ENCODE measurements at regions not wholly inside any gene's neighbourhood (a gene's known extent, or its start where the extent isn't known, plus 50 kb on each side); places are given as distances from the start of the nearest gene placed in this dataset.
"Not testable (repeated sequence)": the region's sequence is repeated elsewhere in the genome, so short reads cannot be mapped to it uniquely, and the experiment has no call there.

DNA sequence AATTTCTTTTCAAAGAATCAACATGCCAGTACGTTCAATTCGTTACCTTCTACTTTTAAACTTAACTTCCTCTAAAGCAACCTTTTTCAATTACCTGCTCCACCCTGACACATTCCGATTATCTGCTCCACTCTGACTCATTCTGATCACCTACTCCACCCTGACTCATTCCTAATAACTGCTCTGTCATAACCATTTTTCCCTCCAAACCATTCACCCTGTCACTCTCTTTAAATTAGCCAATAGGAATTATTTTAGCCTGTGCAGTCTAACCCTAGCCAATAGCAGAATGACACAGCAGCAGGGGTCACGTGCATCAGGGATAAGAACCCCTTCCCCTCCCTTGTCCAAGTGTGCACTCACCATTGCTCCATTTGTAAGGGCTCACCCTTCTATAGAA, 557.4 kb upstream of the EYS start:
- Histone ChIP-seq H2BK12ac (ENCODE audit: low read depth, low read length) (no peak overlapping the region), H3K4me2 (ENCODE audit: insufficient read depth in 1 of 2, low read depth in 2 of 2, low read length in 2 of 2) (no peak overlapping the region), H2BK5ac (ENCODE audit: low read depth, low read length) (no peak overlapping the region), H4K20me1 (replicated peaks in 1 of 2; ENCODE audit: control insufficient read depth in 1 of 2, insufficient read depth in 2 of 2, low read length in 2 of 2) (no peaks in the 10 kb centered on the region), H3K79me2 (ENCODE audit: control insufficient read depth in 1 of 2, insufficient read depth in 2 of 2, low read length in 2 of 2) (no peaks in the 10 kb centered on the region), H2BK15ac (ENCODE audit: low read length) (no peak overlapping the region), H3K4me1 (replicated peaks in 1 of 4; ENCODE audit: control insufficient read depth in 3 of 4, insufficient read depth in 4 of 4, low read length in 3 of 4) (no peaks in the 10 kb centered on the region), H3K27ac (ENCODE audit: low read depth, low read length) (no peak overlapping the region), H3K27me3 (replicated peaks in 1 of 4; ENCODE audit: control insufficient read depth in 3 of 4, extremely low read depth in 1 of 4, insufficient read depth in 3 of 4, low read length in 3 of 4) (no peaks in the 10 kb centered on the region), H4K8ac (ENCODE audit: extremely low read depth, insufficient read depth, low read length) (no peak overlapping the region), H3K9me3 (ENCODE audit: insufficient read depth in 2 of 2, low read depth in 1 of 2, low read length in 1 of 2) (peaks cover 3 to 5% of the 10 kb centered on the region in 2 experiments; a peak in 3 of 4 replicates), H2BK120ac (replicated peaks; ENCODE audit: low read depth, low read length) (no peak overlapping the region), H2AK5ac (ENCODE audit: low read depth, low read length) (no peak overlapping the region), H2BK20ac (ENCODE audit: low read length) (no peak overlapping the region), H3K14ac (ENCODE audit: insufficient read length) (no peak overlapping the region), H3K9ac (replicated peaks in 1 of 4; ENCODE audit: extremely low read depth in 1 of 4, low read depth in 3 of 4, low read length in 3 of 4) (no peak overlapping the region), H4K91ac (replicated peaks; ENCODE audit: insufficient read length, low read length) (no peak overlapping the region), H3K23ac (ENCODE audit: insufficient read length) (no peak overlapping the region), H2AFZ (ENCODE audit: low read length) (no peak overlapping the region), H3K23me2 (ENCODE audit: low read depth, low read length) (no peaks in the 10 kb centered on the region), H4K5ac (ENCODE audit: insufficient read length, low read depth, low read length) (no peak overlapping the region), H3K4ac (replicated peaks; ENCODE audit: insufficient read length, low read depth, low read length) (no peak overlapping the region), H3K4me3 (ENCODE audit: extremely low read depth in 1 of 4, insufficient read depth in 2 of 4, low read depth in 3 of 4, low read length in 4 of 4) (no peak overlapping the region), H3K79me1 (ENCODE audit: low read depth, low read length) (no peaks in the 10 kb centered on the region), H3K56ac (replicated peaks; ENCODE audit: insufficient read length, low read depth, low read length) (no peak overlapping the region), H3K36me3 (ENCODE audit: control insufficient read depth in 2 of 4, insufficient read depth in 4 of 4, low read length in 3 of 4) (no peaks in the 10 kb centered on the region), H3K18ac (ENCODE audit: extremely low read depth, low read length) (no peak overlapping the region)
- FAIRE-seq (no peak), DNase-seq (ENCODE audit: low read depth in 1 of 2, low spot score in 2 of 2) (no peak)
- POLR2A ChIA-PET (ENCODE audit: partially characterized antibody) = no interaction called here
- 96 to 100% methylated on average over 2 to 4 of the region's 4 CpGs for WGBS, 2 experiments (ENCODE audit: extremely low coverage in 1 of 2, insufficient coverage in 1 of 2, insufficient read length in 1 of 2, insufficient replicate concordance in 2 of 2, low coverage in 1 of 2, low lambda C conversion rate in 2 of 2, missing lambda C conversion rate in 1 of 2)
- no peak for TF ChIP-seq ASH2L (IDR thresholded peaks at IDR 0.05; ENCODE audit: low read length)
- CTCF ChIA-PET (ENCODE audit: partially characterized antibody) = interaction anchor here (0.7 kb wide), 1 partner anchor 42 kb away, joined by 3 read pairs; no protein-coding TSS in a partner anchor

DNA sequence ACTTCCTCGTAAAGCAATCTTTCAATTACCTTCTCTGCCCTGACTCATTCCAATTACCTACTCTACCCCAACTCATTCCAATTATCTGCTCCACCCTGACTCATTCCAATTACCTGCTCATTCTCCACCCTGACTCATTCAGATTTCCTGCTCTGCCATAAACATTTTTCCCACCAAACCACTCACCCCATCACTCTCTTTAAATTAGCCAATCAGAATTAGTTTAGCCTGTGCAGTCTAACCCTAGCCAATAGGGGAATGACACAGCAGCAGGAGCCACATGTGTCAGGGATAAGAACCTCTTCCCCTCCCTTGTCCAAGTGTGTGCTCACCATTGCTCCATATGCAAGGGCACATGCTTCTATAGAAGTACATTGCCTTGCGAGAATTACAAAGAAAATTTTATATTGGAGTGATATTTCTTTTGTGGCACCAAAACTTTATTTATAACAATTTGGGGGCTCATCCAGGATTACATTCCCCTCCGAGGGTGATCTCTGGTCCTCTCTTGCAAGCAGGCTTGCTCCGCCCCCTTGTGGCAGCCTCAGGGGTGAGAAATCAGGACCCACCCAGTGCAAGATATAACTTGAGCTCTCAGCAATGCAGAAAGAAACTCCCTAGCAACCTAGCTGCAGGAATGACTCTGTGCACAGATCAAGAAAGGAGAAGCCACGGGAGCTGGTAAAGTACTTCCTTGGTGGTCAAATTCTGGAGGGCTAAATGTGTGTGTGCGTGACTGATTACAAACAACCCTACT, 551.9 kb upstream of the EYS start:
- H2AFZ ChIP-seq (ENCODE audit: low read length); H2BK5ac ChIP-seq (ENCODE audit: low read depth, low read length); H3K4ac ChIP-seq (replicated peaks; ENCODE audit: insufficient read length, low read depth, low read length); H4K5ac ChIP-seq (ENCODE audit: insufficient read length, low read depth, low read length); H3K27ac ChIP-seq (ENCODE audit: low read depth, low read length); H3K4me2 ChIP-seq (ENCODE audit: insufficient read depth in 1 of 2, low read depth in 2 of 2, low read length in 2 of 2); H2AK5ac ChIP-seq (ENCODE audit: low read depth, low read length); H3K23ac ChIP-seq (ENCODE audit: insufficient read length); DNase-seq (ENCODE audit: low read depth in 1 of 2, low spot score in 2 of 2); FAIRE-seq; H3K79me1 ChIP-seq (ENCODE audit: low read depth, low read length); H4K91ac ChIP-seq (replicated peaks; ENCODE audit: insufficient read length, low read length); H3K27me3 ChIP-seq (replicated peaks in 1 of 4; ENCODE audit: control insufficient read depth in 3 of 4, extremely low read depth in 1 of 4, insufficient read depth in 3 of 4, low read length in 3 of 4); H3K14ac ChIP-seq (ENCODE audit: insufficient read length); H3K4me1 ChIP-seq (replicated peaks in 1 of 4; ENCODE audit: control insufficient read depth in 3 of 4, insufficient read depth in 4 of 4, low read length in 3 of 4); H4K20me1 ChIP-seq (replicated peaks in 1 of 2; ENCODE audit: control insufficient read depth in 1 of 2, insufficient read depth in 2 of 2, low read length in 2 of 2); POLR2A ChIA-PET (ENCODE audit: partially characterized antibody); H2BK15ac ChIP-seq (ENCODE audit: low read length); CTCF ChIA-PET (ENCODE audit: partially characterized antibody); H3K56ac ChIP-seq (replicated peaks; ENCODE audit: insufficient read length, low read depth, low read length); H3K9ac ChIP-seq (replicated peaks in 1 of 4; ENCODE audit: extremely low read depth in 1 of 4, low read depth in 3 of 4, low read length in 3 of 4); H3K23me2 ChIP-seq (ENCODE audit: low read depth, low read length); H2BK12ac ChIP-seq (ENCODE audit: low read depth, low read length); H3K4me3 ChIP-seq (ENCODE audit: extremely low read depth in 1 of 4, insufficient read depth in 2 of 4, low read depth in 3 of 4, low read length in 4 of 4); H4K8ac ChIP-seq (ENCODE audit: extremely low read depth, insufficient read depth, low read length); H3K18ac ChIP-seq (ENCODE audit: extremely low read depth, low read length); H3K36me3 ChIP-seq (ENCODE audit: control insufficient read depth in 2 of 4, insufficient read depth in 4 of 4, low read length in 3 of 4); H2BK120ac ChIP-seq (replicated peaks; ENCODE audit: low read depth, low read length); H3K79me2 ChIP-seq (ENCODE audit: control insufficient read depth in 1 of 2, insufficient read depth in 2 of 2, low read length in 2 of 2); H2BK20ac ChIP-seq (ENCODE audit: low read length): not testable (repeated sequence)
- WGBS, 2 experiments (ENCODE audit: extremely low coverage in 1 of 2, insufficient coverage in 1 of 2, insufficient read length in 1 of 2, insufficient replicate concordance in 2 of 2, low coverage in 1 of 2, low lambda C conversion rate in 2 of 2, missing lambda C conversion rate in 1 of 2) = 92% methylated on average over 6 of the region's 6 CpGs; no CpG with 5 or more reads in 1 of the 2 experiments
- H3K9me3 ChIP-seq (ENCODE audit: insufficient read depth in 2 of 2, low read depth in 1 of 2, low read length in 1 of 2) = peaks cover 17 to 19% of the 10 kb centered on the region in 2 experiments

All from H1 (cell line).